Gastroesophageal sphincter (tissue), 4 donors: ENCODE measurements at regions not wholly inside any gene's neighbourhood (a gene's known extent, or its start where the extent isn't known, plus 50 kb on each side); places are given as distances from the start of the nearest gene placed in this dataset.

ENCODE experiments used
- ATAC-seq: fragments of 150-250 bp; one replicate; pipeline ENCODE4 v1.9.1; 2016; ENCODE audit warnings: mild to moderate bottlenecking, moderate library complexity
- H3K27ac ChIP-seq, 4 donors: fragments of 200-600 bp; sonication (generic) in 3 of 4; 1 replicate in 3 of 4; 2 replicates in 1 of 4; pipeline ENCODE4 v1.5.1; 2016 to 2019
- H3K27me3 ChIP-seq: fragments of 200-600 bp; sonication (generic); one replicate; pipeline ENCODE4 v1.5.1; 2019
- H3K36me3 ChIP-seq, 2 donors: fragments of 200-600 bp; sonication (generic); one replicate each; pipeline ENCODE4 v1.5.1; 2019; ENCODE audit warnings: control low read depth in 1 of 2
- H3K4me1 ChIP-seq, 3 donors: fragments of 200-600 bp; sonication (generic); 1 replicate in 2 of 3; 2 replicates in 1 of 3; pipeline ENCODE4 v1.5.1; 2016 to 2019; ENCODE audit warnings: control low read depth in 2 of 3
- H3K4me3 ChIP-seq, 2 donors: fragments of 200-600 bp; sonication (generic); one replicate each; pipeline ENCODE4 v1.5.1; 2019; ENCODE audit warnings: mild to moderate bottlenecking in 1 of 2, moderate library complexity in 1 of 2
- H3K9me3 ChIP-seq, 3 donors: fragments of 200-600 bp; sonication (generic); one replicate each; pipeline ENCODE4 v1.5.1; 2017 to 2019; ENCODE audit warnings: control low read depth in 2 of 3
- EP300 ChIP-seq: sonication (generic); formaldehyde crosslinking; IDR thresholded peaks from one replicate; pipeline ENCODE4 v1.6.1; 2017; ENCODE audit warnings: antibody characterized with exemption, mild to moderate bottlenecking
- POLR2A ChIP-seq, 2 donors: fragments of 450-650 bp; IDR thresholded peaks; one replicate each; pipeline ENCODE4 v1.6.1; 2017; ENCODE audit warnings: antibody characterized with exemption in 2 of 2, mild to moderate bottlenecking in 2 of 2, moderate library complexity in 1 of 2
- POLR2AphosphoS5 ChIP-seq: sonication (generic); formaldehyde crosslinking; IDR thresholded peaks from one replicate; pipeline ENCODE4 v1.6.1; 2017; ENCODE audit warnings: antibody characterized with exemption
- WGBS, 2 donors: methylation state at CpG; one replicate each; pipeline ENCODE4 v1.1.5; 2018; ENCODE audit warnings: low coverage in 1 of 2; 5-methylcytosine and 5-hydroxymethylcytosine counted together
- TF ChIP-seq, protein P1 (sequence below), 4 experiments: fragments of 200-600 bp in 2 of 4; fragments of 450-650 bp in 2 of 4; sonication (generic) in 1 of 4; IDR thresholded peaks; one replicate each; pipeline ENCODE4 v1.5.1; 2017 to 2019; ENCODE audit warnings: antibody characterized with exemption in 4 of 4, mild to moderate bottlenecking in 2 of 4, moderate library complexity in 2 of 4

DNA sequence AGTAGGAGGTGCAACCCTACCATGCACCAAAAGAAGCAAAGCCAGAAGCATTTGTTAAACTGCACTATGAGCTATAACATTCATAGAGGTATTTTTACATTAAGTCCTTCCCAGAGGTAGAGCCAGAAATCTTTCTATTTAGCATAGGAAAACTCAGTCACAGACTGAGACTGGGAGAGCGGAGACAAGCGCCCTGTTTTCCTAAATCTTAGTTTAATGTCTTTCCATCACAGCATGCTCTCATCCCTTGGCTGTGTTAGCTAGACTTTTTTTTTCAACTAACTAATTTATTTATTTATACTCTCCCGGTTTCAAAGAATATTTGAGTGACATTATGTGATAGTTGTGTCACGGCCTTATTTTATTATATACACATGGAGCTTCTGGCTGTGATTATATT lies 304.1 kb downstream of the LMX1A start:
- 60 to 70% methylated on average over 4 of the region's 4 CpGs for WGBS, 2 donors
- H3K36me3 ChIP-seq, result no peaks in the 10 kb centered on the region
- H3K4me1 ChIP-seq, result peaks cover 0 to 19% (median 0%) of the 10 kb centered on the region in 3 donors
- H3K27me3 ChIP-seq, result no peaks in the 10 kb centered on the region
- no peak overlapping the region for H3K4me3 ChIP-seq
- no peak overlapping the region for H3K27ac ChIP-seq
- H3K9me3 ChIP-seq, result no peaks in the 10 kb centered on the region
- ATAC-seq, result no peak
- TF ChIP-seq POLR2A (IDR thresholded peaks at IDR 0.05) (no peak), POLR2AphosphoS5 (no peak), EP300 (no peak)
- TF ChIP-seq, protein P1, sequence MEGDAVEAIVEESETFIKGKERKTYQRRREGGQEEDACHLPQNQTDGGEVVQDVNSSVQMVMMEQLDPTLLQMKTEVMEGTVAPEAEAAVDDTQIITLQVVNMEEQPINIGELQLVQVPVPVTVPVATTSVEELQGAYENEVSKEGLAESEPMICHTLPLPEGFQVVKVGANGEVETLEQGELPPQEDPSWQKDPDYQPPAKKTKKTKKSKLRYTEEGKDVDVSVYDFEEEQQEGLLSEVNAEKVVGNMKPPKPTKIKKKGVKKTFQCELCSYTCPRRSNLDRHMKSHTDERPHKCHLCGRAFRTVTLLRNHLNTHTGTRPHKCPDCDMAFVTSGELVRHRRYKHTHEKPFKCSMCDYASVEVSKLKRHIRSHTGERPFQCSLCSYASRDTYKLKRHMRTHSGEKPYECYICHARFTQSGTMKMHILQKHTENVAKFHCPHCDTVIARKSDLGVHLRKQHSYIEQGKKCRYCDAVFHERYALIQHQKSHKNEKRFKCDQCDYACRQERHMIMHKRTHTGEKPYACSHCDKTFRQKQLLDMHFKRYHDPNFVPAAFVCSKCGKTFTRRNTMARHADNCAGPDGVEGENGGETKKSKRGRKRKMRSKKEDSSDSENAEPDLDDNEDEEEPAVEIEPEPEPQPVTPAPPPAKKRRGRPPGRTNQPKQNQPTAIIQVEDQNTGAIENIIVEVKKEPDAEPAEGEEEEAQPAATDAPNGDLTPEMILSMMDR (IDR thresholded peaks at IDR 0.05), result no peak

DNA sequence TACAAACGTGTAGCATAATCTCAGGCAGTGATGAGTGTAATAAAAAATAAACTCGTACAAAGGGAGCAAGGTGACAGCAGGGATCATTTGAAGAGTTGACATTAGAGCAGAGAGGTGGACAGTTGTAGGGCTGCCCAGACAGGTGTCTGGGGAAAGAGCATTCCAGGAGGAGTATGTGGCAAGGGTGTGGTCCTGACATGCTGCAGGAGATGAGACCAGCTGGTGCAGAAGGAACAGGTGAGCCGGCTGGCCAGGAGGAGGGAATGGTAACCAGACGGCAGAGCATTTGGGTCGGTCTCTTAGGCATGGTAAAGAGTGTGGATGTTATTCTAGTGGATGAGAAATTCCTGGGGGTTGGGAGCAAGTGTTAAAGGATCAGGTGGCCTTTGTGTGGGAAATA lies 306.3 kb downstream of the LMX1A start:
- Histone ChIP-seq H3K27ac (no peak overlapping the region), H3K4me3 (no peak overlapping the region), H3K9me3 (no peaks in the 10 kb centered on the region), H3K4me1 (peaks cover 0 to 19% (median 0%) of the 10 kb centered on the region in 3 donors), H3K27me3 (no peaks in the 10 kb centered on the region), H3K36me3 (no peaks in the 10 kb centered on the region)
- TF ChIP-seq POLR2AphosphoS5 (no peak), POLR2A (IDR thresholded peaks at IDR 0.05) (no peak), EP300 (no peak)
- TF ChIP-seq, protein P1 (IDR thresholded peaks at IDR 0.05), result no peak
- WGBS, 2 donors, result 40 to 97% methylated on average over 1 to 5 of the region's 5 CpGs
- no peak for ATAC-seq

DNA sequence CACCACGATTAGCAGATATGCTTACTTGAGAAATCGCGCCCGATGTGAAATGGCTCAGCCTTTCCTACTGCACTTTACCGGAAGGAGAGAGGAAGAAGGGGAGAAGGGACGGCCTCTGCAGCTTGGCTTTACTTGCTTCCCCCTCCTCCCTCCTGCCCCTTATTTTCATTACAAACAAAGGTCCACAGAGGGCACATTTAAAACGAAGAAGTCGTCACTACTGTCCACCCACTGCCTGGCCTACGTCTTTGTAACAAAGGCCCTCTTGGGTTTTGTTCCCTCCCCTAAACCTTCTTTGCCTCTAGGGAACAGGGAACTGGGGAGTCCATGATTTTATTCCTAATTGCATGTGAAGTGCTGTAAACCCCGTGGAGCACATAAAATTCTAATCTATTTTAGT lies 308.5 kb downstream of the LMX1A start:
- peaks cover 0 to 5% (median 0%) of the 10 kb centered on the region in 3 donors for H3K4me1 ChIP-seq
- no peak for TF ChIP-seq EP300
- TF ChIP-seq, protein P1 (IDR thresholded peaks at IDR 0.05), result no peak
- TF ChIP-seq POLR2A (IDR thresholded peaks at IDR 0.05), result no peak
- TF ChIP-seq POLR2AphosphoS5, result no peak
- H3K4me3 ChIP-seq, result no peak overlapping the region
- no peak overlapping the region for H3K27ac ChIP-seq
- H3K9me3 ChIP-seq, result no peaks in the 10 kb centered on the region
- no peaks in the 10 kb centered on the region for H3K27me3 ChIP-seq
- H3K36me3 ChIP-seq, result no peaks in the 10 kb centered on the region
- WGBS, 2 donors, result 43 to 62% methylated on average over 9 of the region's 10 CpGs
- no peak for ATAC-seq

DNA sequence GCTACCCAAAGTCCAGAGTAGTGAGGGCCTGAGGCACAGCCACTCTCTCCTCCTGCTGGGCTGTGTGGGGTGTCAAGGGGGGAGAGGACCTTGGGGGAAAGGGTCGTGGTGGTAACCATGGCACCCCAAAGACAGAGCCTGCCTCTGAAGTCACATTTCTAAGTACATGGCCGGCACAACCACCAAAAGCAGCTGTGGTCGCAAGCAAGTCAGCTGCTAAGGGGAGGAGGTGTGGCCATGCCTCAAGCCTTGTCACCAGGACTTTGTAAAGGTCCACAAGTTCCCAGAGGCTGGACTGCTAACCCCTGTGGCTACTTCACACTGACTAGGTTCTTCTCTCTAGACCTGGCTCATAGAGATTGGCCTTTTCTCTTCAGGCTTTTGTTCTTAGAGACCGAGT lies 310.6 kb downstream of the LMX1A start:
- TF ChIP-seq POLR2A (IDR thresholded peaks at IDR 0.05), result no peak
- TF ChIP-seq, protein P1 (IDR thresholded peaks at IDR 0.05), result no peak
- TF ChIP-seq POLR2AphosphoS5, result no peak
- no peak for TF ChIP-seq EP300
- no peak for ATAC-seq
- H3K27ac ChIP-seq, result no peak overlapping the region

DNA sequence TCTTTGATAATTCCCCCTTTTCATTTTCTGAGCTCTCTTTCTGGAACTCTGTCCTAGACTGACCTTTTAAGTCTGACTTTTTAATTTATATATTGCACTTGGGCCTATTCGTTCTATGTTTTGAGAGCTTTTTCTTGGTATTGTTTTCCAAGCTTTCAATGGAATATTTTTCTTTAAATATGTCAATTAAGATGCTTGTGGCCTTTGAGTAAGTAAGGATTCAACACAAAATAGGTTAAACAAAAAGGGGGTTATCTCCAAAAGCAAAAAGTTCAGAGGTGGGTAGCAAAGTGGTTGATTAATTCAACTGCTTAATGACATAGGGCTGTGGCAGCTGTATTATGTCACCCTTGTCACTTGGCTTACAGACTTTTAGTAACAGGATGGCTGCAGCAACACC lies 315.9 kb downstream of the LMX1A start:
- Histone ChIP-seq H3K36me3 (no peaks in the 10 kb centered on the region), H3K9me3 (no peaks in the 10 kb centered on the region), H3K4me1 (no peaks in the 10 kb centered on the region), H3K27ac (no peak overlapping the region), H3K4me3 (no peak overlapping the region), H3K27me3 (no peaks in the 10 kb centered on the region)
- WGBS, 2 donors, result 58 to 67% methylated on average over 1 of the region's 1 CpG
- ATAC-seq, result no peak
- no peak for TF ChIP-seq EP300
- TF ChIP-seq, protein P1 (IDR thresholded peaks at IDR 0.05), result no peak
- TF ChIP-seq POLR2A (IDR thresholded peaks at IDR 0.05), result no peak
- TF ChIP-seq POLR2AphosphoS5, result no peak

More for the DNA sequence above, 310.6 kb downstream of the LMX1A start:
- WGBS, 2 donors, result 83 to 100% methylated on average over 1 of the region's 4 CpGs
- no peaks in the 10 kb centered on the region for H3K4me1 ChIP-seq
- no peaks in the 10 kb centered on the region for H3K27me3 ChIP-seq
- no peaks in the 10 kb centered on the region for H3K9me3 ChIP-seq
- no peaks in the 10 kb centered on the region for H3K36me3 ChIP-seq
- no peak overlapping the region for H3K4me3 ChIP-seq
